HS-27A (cell line): ENCODE measurements at regions not wholly inside any gene's neighbourhood (a gene's known extent, or its start where the extent isn't known, plus 50 kb on each side); places are given as distances from the start of the nearest gene placed in this dataset.

Source experiments
- DNase-seq: peaks from one replicate; pipeline ENCODE4 v3.0.0-alpha.2; 2012; ENCODE audit warnings: low read depth, missing footprints

DNA sequence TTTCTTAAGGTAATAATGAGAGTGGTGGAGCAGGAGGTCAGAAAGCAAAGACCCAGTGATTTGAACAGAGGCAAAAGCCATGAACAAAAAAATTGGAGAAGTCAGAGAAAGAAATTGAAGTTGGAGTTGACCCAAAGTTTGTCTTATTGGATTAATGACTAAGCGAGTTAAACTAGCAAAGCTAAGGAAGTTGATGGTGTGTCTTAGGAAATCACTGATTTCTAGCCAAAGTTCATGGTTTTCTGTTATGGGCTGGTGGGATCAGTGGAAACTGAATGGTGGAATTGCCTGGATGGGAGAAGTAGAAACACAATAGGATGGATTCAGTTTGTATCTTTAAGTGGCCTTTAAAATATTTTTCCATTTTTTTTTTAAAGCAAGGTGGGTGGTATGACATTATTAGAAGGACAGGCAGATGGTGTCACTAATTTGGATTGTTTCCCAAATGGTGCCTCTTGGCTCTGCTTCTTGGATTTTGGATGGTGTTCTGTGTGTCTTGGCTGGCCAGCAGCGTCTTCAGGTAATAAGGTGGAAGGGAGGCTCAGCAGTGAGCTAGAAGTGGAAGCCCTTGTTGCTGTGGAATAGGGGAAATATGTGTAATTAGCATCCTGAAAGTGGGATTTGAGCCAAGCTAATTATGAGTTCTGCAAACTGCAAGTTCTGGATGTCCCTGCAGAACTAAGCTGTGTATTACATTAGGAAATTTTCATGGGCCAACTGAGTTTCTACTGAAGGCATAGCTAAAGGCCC lies 302.9 kb downstream of the LMO7 start:
- DNase-seq, result no peak

GRCh38 chr13:75936791-75937190 lies 300.7 kb downstream of the LMO7 start:
- no peak for DNase-seq

DNA sequence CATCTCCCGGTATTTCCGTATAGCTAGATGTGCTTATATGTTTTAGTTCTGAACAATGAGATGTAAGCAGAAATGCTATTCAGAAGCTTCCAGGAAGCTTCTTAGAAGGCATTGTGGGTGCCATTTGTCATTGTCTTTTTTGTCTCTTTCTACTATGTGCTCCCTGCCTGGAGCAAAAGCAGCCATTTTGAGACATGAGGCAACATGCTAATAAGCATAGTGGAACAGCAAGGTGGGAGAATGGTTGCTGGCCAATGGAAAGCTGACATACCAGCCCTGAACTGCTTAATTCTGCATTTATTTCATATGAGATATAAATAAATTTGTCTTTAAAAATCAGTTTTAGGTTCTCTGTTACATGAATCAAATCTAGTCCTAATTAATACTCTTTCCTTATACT lies 299.7 kb downstream of the LMO7 start:
- DNase-seq, result no peak

- peak; percentile 12 for DNase-seq
Measured at GRCh38 chr13:75934889-75935288, 298.8 kb downstream of the LMO7 start.

DNA sequence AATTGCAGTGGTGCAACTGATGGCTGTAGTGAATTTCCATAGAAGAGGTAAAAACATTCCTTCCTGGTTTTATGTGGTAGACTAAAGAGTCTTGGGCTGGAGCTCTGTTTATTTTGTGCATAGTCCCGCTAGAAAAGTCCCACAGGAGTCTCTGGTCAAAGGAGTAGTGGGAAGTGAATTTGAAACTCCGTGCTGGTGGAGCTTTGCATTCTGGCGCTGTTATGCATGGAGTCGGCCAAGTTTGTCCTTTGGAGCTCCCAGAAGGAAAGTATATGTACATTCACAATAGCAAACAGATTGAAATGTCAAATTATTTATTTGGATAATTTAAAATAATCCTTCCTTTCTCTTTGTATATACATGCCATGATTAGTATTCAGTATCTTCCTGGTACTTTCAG lies 296.5 kb downstream of the LMO7 start:
- no peak for DNase-seq

DNA sequence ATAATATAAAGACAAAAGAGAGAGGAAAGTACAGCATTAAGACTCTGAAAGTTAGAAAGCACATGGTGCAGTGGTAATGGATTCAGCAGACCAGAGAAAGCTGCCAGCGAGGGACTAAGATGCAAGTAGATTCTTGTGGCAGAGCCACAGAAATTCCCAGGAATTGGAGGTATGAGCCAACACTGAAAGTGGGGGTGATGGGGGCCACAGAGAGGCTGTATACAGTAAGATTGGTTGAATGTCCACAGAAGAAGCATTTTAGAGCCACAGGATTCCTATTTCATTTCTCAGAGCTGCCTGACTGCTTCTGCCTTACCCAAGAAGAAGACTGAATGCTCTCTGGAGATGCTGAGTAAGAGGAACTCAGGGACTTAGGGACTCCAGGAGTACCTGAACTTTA lies 295.0 kb downstream of the LMO7 start:
- DNase-seq, result no peak

- DNase-seq, result no peak
Measured at GRCh38 chr13:75929076-75929475, 292.9 kb downstream of the LMO7 start.

GRCh38 chr13:75927183-75927669 lies 291.1 kb downstream of the LMO7 start:
- no peak for DNase-seq

GRCh38 chr13:75920536-75920935 lies 284.4 kb downstream of the LMO7 start:
- no peak for DNase-seq

DNA sequence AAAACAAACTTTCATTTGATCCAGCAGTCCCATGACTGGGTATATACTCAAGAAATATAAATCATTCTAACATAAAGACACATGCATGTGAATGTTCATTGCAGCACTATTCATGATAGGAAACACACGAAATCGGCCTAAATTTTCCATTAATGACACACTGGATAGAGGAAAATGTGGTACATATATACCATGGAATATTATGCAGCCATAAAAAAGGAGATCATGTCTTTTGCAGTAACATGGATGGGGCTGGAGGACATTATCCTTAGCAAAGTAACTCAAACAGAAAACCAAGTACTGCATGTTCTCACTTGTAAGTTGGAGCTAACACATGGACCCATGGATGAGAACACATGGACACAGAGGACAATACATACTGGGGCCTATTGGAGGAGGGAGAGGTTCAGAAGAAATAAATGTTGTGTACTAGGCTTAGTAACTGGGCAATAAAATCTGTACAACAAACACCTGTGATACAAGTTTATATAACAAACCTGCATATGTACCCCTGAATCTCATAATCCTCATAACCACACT lies 283.6 kb downstream of the LMO7 start:
- no peak for DNase-seq

DNA sequence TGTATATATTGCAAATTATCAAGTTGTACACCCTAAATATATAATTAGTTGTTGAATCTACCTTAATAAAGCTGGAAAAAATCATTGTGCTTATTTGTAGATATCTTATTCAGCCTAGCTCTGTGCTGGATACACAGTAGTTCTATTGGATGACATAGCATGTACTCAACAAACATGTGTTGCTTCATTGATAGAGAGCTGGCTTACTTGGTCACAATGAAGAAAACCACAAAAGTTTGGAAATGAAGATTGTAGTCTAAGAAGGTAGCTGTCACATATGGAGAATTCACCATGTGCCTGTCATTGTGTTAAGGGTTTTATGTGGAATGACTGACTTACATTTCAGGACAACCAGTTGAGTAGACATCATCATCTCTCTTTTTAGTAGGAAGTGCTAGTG lies 278.9 kb downstream of the LMO7 start:
- DNase-seq, result no peak

- DNase-seq, result no peak
Measured at GRCh38 chr13:75913925-75914324, 277.8 kb downstream of the LMO7 start.

DNA sequence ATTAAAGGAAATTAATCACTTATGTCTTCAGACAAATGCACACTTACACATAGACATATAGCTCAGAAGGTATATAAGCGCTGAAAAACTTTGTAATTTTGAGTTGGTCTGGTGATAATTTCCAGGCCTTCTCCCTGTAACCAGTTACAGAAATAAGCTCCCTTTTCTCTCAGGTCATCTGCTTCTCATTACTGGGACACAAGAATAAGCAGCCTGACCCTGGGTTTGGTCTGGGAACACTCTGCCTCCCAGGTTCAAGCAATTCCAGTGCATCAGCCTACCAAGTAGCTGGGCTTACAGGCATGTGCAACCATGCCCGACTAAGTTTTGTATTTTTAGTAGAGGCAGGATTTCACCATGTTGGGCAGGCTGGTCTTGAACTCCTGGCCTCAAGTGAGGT lies 274.5 kb downstream of the LMO7 start:
- DNase-seq, result no peak
